Urinary bladder (tissue), 3 donors: ENCODE measurements at regions not wholly inside any gene's neighbourhood (a gene's known extent, or its start where the extent isn't known, plus 50 kb on each side); places are given as distances from the start of the nearest gene placed in this dataset.

ENCODE experiments used
- DNase-seq: peaks from one replicate; pipeline ENCODE4 v3.0.0-alpha.2; 2015; ENCODE audit errors: extremely low spot score
- H3K27ac ChIP-seq: one replicate; pipeline ENCODE4 v1.5.1; 2013; ENCODE audit warnings: low read depth, mild to moderate bottlenecking, moderate library complexity
- H3K36me3 ChIP-seq: one replicate; pipeline ENCODE4 v1.6.1; 2013; ENCODE audit warnings: mild to moderate bottlenecking, moderate library complexity; ENCODE audit not compliant: insufficient read depth
- H3K4me1 ChIP-seq: one replicate; pipeline ENCODE4 v1.6.1; 2013; ENCODE audit warnings: mild to moderate bottlenecking, moderate library complexity; ENCODE audit not compliant: insufficient read depth
- H3K4me3 ChIP-seq: one replicate; pipeline ENCODE4 v1.5.1; 2013; ENCODE audit warnings: low read depth, low read length
- WGBS: extraction: QIAGEN DNeasy Blood & Tissue Kit; methylation state at CpG from one replicate; pipeline ENCODE4 v1.1.7; 2013; 5-methylcytosine and 5-hydroxymethylcytosine counted together
- donor health status: healthy with polysubstance abuse.
- donor health status: healthy.

DNA sequence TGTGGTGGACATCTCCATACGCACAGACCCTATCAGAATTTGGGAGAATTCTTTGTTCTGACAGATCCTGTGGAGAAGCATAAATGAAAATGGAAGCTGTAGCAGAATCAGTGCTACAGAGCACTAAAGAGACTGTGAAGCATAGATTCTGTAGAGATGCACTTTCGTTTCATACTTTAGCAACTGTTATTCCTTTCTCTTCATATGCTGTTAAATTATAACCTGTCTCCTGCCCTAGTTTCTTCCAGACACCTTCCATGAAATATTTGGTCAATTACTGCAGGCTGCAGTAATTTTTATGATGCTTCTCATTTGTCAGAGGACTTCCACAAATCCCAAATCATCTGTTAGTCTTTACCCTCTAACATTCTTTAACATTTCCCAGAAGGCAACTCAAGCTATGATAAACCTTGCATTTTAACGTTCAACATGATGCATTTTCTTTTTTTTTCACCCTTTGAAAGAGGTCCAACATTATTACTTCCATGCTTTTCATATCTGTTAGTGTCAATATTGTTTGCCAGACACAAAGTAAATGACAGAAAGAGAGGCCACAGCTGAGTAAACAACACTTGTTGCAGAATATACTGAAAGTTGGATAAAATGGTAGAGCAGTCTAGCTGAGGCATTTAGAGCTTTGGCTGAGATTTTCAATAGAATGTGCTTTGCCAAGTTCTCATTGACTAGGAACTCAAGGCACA, 412.7 kb downstream of the LMO7 start:
- no peaks in the 10 kb centered on the region for H3K36me3 ChIP-seq
- no peak for DNase-seq
- WGBS, result 62% methylated on average over 3 of the region's 3 CpGs

GRCh38 chr13:76048131-76048530, 412.0 kb downstream of the LMO7 start:
- no peaks in the 10 kb centered on the region for H3K4me1 ChIP-seq
- 98% methylated on average over 3 of the region's 3 CpGs for WGBS
- no peak for DNase-seq
- H3K27ac ChIP-seq, result no peak overlapping the region
- H3K36me3 ChIP-seq, result no peaks in the 10 kb centered on the region
- H3K4me3 ChIP-seq, result no peak overlapping the region

More for the DNA sequence above, 412.7 kb downstream of the LMO7 start:
- no peaks in the 10 kb centered on the region for H3K4me1 ChIP-seq
- no peak overlapping the region for H3K4me3 ChIP-seq
- H3K27ac ChIP-seq, result no peak overlapping the region

DNA sequence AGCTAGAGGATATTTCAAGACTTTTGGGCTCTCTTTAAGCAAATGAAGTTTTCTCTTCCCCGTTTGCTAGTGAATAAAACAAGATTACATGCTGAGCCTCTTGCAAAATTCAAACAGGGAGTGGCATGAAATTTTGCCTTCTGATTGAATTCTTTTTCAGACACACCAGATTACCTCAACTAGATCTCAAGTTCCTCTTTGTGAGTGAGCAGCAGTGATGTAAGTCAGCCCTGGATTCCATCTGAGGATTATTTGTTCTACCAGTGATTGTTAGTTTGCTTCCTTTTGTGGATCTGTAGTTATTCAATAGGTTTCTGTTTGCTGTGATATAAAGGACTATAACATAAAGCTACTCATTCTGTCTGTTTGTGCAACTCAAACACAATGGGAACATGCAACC, 407.7 kb downstream of the LMO7 start:
- no peak overlapping the region for H3K4me3 ChIP-seq
- H3K4me1 ChIP-seq, result no peaks in the 10 kb centered on the region
- H3K27ac ChIP-seq, result no peak overlapping the region
- WGBS, result 68% methylated on average over 1 of the region's 1 CpG
- no peaks in the 10 kb centered on the region for H3K36me3 ChIP-seq
- no peak for DNase-seq

- Histone ChIP-seq H3K4me3 (no peak overlapping the region), H3K27ac (no peak overlapping the region), H3K4me1 (no peaks in the 10 kb centered on the region), H3K36me3 (no peaks in the 10 kb centered on the region)
- no peak for DNase-seq
- 83% methylated on average over 3 of the region's 3 CpGs for WGBS
Measured at GRCh38 chr13:76038920-76039716, 403.0 kb downstream of the LMO7 start.

GRCh38 chr13:76036176-76036575, 400.0 kb downstream of the LMO7 start:
- Histone ChIP-seq H3K27ac (no peak overlapping the region), H3K4me1 (no peaks in the 10 kb centered on the region), H3K4me3 (no peak overlapping the region), H3K36me3 (no peaks in the 10 kb centered on the region)
- DNase-seq, result no peak
- 55% methylated on average over 1 of the region's 1 CpG for WGBS

GRCh38 chr13:76035711-76036110, 399.6 kb downstream of the LMO7 start:
- no peaks in the 10 kb centered on the region for H3K36me3 ChIP-seq
- DNase-seq, result no peak
- H3K27ac ChIP-seq, result no peak overlapping the region
- 51% methylated on average over 1 of the region's 1 CpG for WGBS
- H3K4me3 ChIP-seq, result no peak overlapping the region
- H3K4me1 ChIP-seq, result no peaks in the 10 kb centered on the region

- no peak for DNase-seq
- Histone ChIP-seq H3K36me3 (no peaks in the 10 kb centered on the region), H3K27ac (no peak overlapping the region), H3K4me1 (no peaks in the 10 kb centered on the region), H3K4me3 (no peak overlapping the region)
Measured at GRCh38 chr13:76029706-76030105, 393.6 kb downstream of the LMO7 start.

DNA sequence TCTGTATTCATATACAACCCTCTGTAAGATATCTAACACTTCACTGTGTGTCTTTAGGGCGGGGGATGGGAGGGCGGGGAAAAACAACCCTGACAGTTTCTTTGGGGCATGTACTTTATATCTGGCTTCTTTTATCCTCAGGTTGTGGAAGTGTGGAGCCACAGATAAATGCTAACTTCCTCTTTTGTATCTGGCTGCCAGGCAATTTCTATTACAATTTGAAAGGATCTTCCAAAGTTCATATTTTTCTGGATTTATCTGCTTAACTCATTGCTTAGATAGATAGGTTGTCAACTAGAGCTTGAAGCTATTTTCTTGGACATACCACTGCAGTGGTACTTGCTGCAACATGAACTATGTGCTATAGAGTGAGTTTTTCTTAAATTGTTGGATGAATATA, 393.0 kb downstream of the LMO7 start:
- 85% methylated on average over 2 of the region's 2 CpGs for WGBS
- Histone ChIP-seq H3K4me3 (no peak overlapping the region), H3K27ac (no peak overlapping the region)

GRCh38 chr13:76027131-76027530, 391.0 kb downstream of the LMO7 start:
- WGBS, result 83% methylated on average over 2 of the region's 2 CpGs
- Histone ChIP-seq H3K27ac (no peak overlapping the region), H3K36me3 (no peaks in the 10 kb centered on the region), H3K4me3 (no peak overlapping the region), H3K4me1 (no peaks in the 10 kb centered on the region)
- no peak for DNase-seq

More for the DNA sequence above, 393.0 kb downstream of the LMO7 start:
- no peak for DNase-seq
- no peaks in the 10 kb centered on the region for H3K4me1 ChIP-seq
- H3K36me3 ChIP-seq, result no peaks in the 10 kb centered on the region

- Histone ChIP-seq H3K4me3 (no peak overlapping the region), H3K27ac (no peak overlapping the region), H3K36me3 (no peaks in the 10 kb centered on the region), H3K4me1 (no peaks in the 10 kb centered on the region)
- 95% methylated on average over 6 of the region's 6 CpGs for WGBS
- DNase-seq, result no peak
Measured at GRCh38 chr13:76025392-76025791, 389.3 kb downstream of the LMO7 start.

GRCh38 chr13:76024151-76024550, 388.0 kb downstream of the LMO7 start:
- Histone ChIP-seq H3K27ac (no peak overlapping the region), H3K4me1 (no peaks in the 10 kb centered on the region), H3K36me3 (no peaks in the 10 kb centered on the region), H3K4me3 (no peak overlapping the region)
- WGBS, result 88% methylated on average over 1 of the region's 1 CpG
- no peak for DNase-seq

DNA sequence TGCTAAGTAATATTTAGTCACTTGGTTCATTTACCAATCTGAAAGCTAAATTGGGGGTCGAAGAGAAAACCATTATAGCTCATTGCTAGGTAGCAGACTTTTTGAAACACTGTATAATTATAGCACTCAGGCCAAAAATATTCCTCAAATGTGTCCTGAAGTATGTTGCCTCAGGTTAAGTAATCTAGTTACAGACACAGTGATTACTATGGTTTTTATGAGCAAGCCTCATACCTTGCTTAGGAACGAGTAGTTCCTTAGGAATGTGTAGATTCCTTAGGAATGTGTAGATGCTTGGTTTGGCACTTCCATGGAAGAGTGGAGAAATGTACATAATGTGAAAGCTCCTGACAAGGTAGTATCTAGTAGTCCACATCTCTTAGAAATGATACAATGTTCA, 387.5 kb downstream of the LMO7 start:
- DNase-seq, result no peak
- no peaks in the 10 kb centered on the region for H3K4me1 ChIP-seq
- H3K27ac ChIP-seq, result no peak overlapping the region
- no peak overlapping the region for H3K4me3 ChIP-seq
- 81% methylated on average over 2 of the region's 2 CpGs for WGBS
- no peaks in the 10 kb centered on the region for H3K36me3 ChIP-seq

- 87% methylated on average over 4 of the region's 4 CpGs for WGBS
Measured at GRCh38 chr13:76020421-76020955, 384.4 kb downstream of the LMO7 start.

GRCh38 chr13:76019421-76020044, 383.4 kb downstream of the LMO7 start:
- no peak overlapping the region for H3K4me3 ChIP-seq
- H3K36me3 ChIP-seq, result no peaks in the 10 kb centered on the region
- H3K4me1 ChIP-seq, result no peaks in the 10 kb centered on the region
- no peak overlapping the region for H3K27ac ChIP-seq
- DNase-seq, result no peak
- 70% methylated on average over 21 of the region's 21 CpGs for WGBS

More at GRCh38 chr13:76020421-76020955, 384.4 kb downstream of the LMO7 start:
- no peak overlapping the region for H3K27ac ChIP-seq
- no peaks in the 10 kb centered on the region for H3K4me1 ChIP-seq
- no peaks in the 10 kb centered on the region for H3K36me3 ChIP-seq
- no peak for DNase-seq
- H3K4me3 ChIP-seq, result no peak overlapping the region
